Glutamatergic neuron (in vitro differentiated cells): ENCODE measurements at regions not wholly inside any gene's neighbourhood (a gene's known extent, or its start where the extent isn't known, plus 50 kb on each side); places are given as distances from the start of the nearest gene placed in this dataset.

ENCODE experiments used
- DNase-seq: peaks from one replicate; pipeline ENCODE4 v3.0.0; 2022
- H3K27ac Mint-ChIP-seq: one replicate; pipeline ENCODE4 v1.8.0; 2020; ENCODE audit warnings: mild to moderate bottlenecking, mixed read lengths, inconsistent platforms; ENCODE audit not compliant: unreplicated experiment
- H3K27me3 Mint-ChIP-seq: one replicate; pipeline ENCODE4 v1.8.0; 2020; ENCODE audit warnings: mild to moderate bottlenecking, moderate library complexity, mixed read lengths, inconsistent platforms; ENCODE audit not compliant: unreplicated experiment
- H3K36me3 Mint-ChIP-seq: one replicate; pipeline ENCODE4 v1.8.0; 2020; ENCODE audit warnings: mild to moderate bottlenecking, mixed read lengths, inconsistent platforms; ENCODE audit not compliant: unreplicated experiment
- H3K4me1 Mint-ChIP-seq: one replicate; pipeline ENCODE4 v1.8.0; 2020; ENCODE audit warnings: mild to moderate bottlenecking, low read depth, mixed read lengths, inconsistent platforms; ENCODE audit not compliant: unreplicated experiment
- H3K4me3 Mint-ChIP-seq: one replicate; pipeline ENCODE4 v1.8.0; 2020; ENCODE audit warnings: mild to moderate bottlenecking, mixed read lengths, inconsistent platforms; ENCODE audit not compliant: unreplicated experiment
- H3K9me3 Mint-ChIP-seq: one replicate; pipeline ENCODE4 v1.8.0; 2020; ENCODE audit warnings: mild to moderate bottlenecking, moderate library complexity, mixed read lengths, inconsistent platforms; ENCODE audit not compliant: unreplicated experiment
- TF ChIP-seq, protein P1 (sequence below): fragments of 200-600 bp; sonication (generic); IDR thresholded peaks from one replicate; pipeline ENCODE4 v1.5.0; 2021; ENCODE audit not compliant: partially characterized antibody, unreplicated experiment

DNA sequence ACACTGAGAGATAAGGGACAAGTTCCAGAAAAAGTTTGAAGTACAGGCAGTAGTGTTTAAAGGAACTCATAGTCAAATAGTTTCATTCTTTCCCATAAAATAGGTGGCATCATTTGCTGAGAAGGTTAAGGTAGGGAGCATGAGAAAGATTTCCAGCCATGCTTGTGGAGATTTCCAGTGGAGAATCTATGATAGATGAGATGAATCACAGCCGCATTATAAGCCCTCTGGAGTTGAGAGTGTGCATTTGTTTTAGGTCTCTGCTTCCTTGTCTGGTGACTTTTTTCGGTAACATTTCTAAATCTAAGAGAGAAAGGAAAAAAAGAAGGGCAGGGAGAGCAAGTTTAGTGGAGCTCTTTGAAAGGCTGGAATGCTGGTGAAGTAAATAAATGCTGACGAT lies 108.7 kb downstream of the DISP1 start:
- peaks cover 3% of the 10 kb centered on the region for H3K9me3 Mint-ChIP-seq
- peaks cover 4% of the 10 kb centered on the region for H3K27me3 Mint-ChIP-seq
- no peak overlapping the region for H3K27ac Mint-ChIP-seq
- H3K4me1 Mint-ChIP-seq: peaks cover 33% of the 10 kb centered on the region
- H3K36me3 Mint-ChIP-seq: no peaks in the 10 kb centered on the region
- H3K4me3 Mint-ChIP-seq: no peak overlapping the region
- DNase-seq: no peak
- TF ChIP-seq, protein P1, sequence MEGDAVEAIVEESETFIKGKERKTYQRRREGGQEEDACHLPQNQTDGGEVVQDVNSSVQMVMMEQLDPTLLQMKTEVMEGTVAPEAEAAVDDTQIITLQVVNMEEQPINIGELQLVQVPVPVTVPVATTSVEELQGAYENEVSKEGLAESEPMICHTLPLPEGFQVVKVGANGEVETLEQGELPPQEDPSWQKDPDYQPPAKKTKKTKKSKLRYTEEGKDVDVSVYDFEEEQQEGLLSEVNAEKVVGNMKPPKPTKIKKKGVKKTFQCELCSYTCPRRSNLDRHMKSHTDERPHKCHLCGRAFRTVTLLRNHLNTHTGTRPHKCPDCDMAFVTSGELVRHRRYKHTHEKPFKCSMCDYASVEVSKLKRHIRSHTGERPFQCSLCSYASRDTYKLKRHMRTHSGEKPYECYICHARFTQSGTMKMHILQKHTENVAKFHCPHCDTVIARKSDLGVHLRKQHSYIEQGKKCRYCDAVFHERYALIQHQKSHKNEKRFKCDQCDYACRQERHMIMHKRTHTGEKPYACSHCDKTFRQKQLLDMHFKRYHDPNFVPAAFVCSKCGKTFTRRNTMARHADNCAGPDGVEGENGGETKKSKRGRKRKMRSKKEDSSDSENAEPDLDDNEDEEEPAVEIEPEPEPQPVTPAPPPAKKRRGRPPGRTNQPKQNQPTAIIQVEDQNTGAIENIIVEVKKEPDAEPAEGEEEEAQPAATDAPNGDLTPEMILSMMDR: no peak

DNA sequence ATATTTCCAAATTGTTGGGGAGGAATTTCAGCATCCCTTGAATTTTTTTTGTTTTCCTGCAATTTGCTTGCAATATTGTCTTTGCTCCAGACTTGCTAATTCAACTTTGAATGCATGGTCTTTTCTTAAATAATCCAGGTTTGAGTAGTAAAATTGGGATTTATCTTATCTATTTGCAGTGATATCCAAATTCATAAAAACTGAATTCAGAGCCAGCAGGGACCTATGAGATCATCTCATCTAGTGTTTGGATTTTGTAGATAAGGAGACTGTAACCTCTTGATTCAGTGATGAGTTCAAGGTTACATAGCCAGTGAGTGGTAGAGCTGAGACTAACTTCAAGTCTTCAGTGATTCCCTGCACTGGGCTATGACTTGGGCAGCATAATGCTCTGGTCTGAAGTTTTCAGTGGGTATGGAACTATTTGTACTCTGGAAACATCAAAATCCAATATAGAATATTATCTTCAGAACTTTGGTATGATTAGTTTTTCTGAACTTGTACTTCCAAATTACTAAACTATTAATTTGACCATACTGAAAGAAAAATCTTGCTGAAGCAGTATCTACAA lies 109.4 kb downstream of the DISP1 start:
- Mint-ChIP-seq H3K4me3 (no peak overlapping the region), H3K36me3 (no peaks in the 10 kb centered on the region), H3K27ac (no peak overlapping the region), H3K9me3 (peaks cover 3% of the 10 kb centered on the region), H3K4me1 (peaks cover 29% of the 10 kb centered on the region), H3K27me3 (peaks cover 4% of the 10 kb centered on the region)
- TF ChIP-seq, protein P1: no peak
- no peak for DNase-seq

GRCh38 chr1:222926566-222926965 lies 111.7 kb downstream of the DISP1 start:
- Mint-ChIP-seq H3K36me3 (no peaks in the 10 kb centered on the region), H3K4me3 (no peak overlapping the region), H3K27ac (peak overlapping the region; percentile 25), H3K27me3 (peaks cover 4% of the 10 kb centered on the region), H3K9me3 (peaks cover 3% of the 10 kb centered on the region), H3K4me1 (peaks cover 39% of the 10 kb centered on the region)
- no peak for DNase-seq
- TF ChIP-seq, protein P1: no peak

DNA sequence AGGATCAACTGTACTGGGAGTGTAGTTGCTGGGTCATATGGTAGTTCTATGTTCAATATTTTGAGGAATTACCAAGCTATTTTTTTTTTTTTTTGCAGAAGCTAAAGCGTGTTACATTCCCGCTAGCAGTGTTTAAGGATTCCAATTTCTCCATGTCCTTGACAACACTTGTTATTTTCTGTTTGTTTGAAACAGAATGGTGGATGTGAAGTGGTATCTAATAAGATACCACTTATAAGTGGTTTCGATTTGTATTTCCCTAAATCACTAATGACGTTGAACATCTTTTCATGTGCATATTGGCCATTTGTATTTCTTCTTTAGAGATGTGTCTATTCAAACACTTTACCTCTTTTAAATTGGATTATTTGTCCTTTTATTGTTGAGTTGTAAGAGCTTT lies 112.2 kb downstream of the DISP1 start:
- H3K27ac Mint-ChIP-seq: peak overlapping the region; percentile 25
- peaks cover 3% of the 10 kb centered on the region for H3K9me3 Mint-ChIP-seq
- H3K4me3 Mint-ChIP-seq: no peak overlapping the region
- DNase-seq: no peak
- peaks cover 4% of the 10 kb centered on the region for H3K27me3 Mint-ChIP-seq
- TF ChIP-seq, protein P1: no peak
- no peaks in the 10 kb centered on the region for H3K36me3 Mint-ChIP-seq
- H3K4me1 Mint-ChIP-seq: peaks cover 40% of the 10 kb centered on the region

- DNase-seq: peak; percentile 66
- H3K27ac Mint-ChIP-seq: peak overlapping the region; percentile 94
- H3K9me3 Mint-ChIP-seq: peaks cover 3% of the 10 kb centered on the region
- H3K36me3 Mint-ChIP-seq: no peaks in the 10 kb centered on the region
- H3K4me3 Mint-ChIP-seq: peak overlapping the region; percentile 94
- H3K27me3 Mint-ChIP-seq: peaks cover 4% of the 10 kb centered on the region
- H3K4me1 Mint-ChIP-seq: peaks cover 40% of the 10 kb centered on the region
- TF ChIP-seq, protein P1: no peak
Observed at GRCh38 chr1:222928212-222928611, 113.4 kb downstream of the DISP1 start.
